Activated naive CD8-positive, alpha-beta T cell (primary cell): ENCODE measurements at regions not wholly inside any gene's neighbourhood (a gene's known extent, or its start where the extent isn't known, plus 50 kb on each side); places are given as distances from the start of the nearest gene placed in this dataset.
"Not testable (repeated sequence)": the region's sequence is repeated elsewhere in the genome, so short reads cannot be mapped to it uniquely, and the experiment has no call there.

Source experiments
- H3K27ac Mint-ChIP-seq: one replicate; pipeline ENCODE4 v1.8.0; 2021; ENCODE audit warnings: mixed read lengths
- H3K27me3 Mint-ChIP-seq: one replicate; pipeline ENCODE4 v1.8.0; 2021; ENCODE audit warnings: mixed read lengths
- H3K36me3 Mint-ChIP-seq: one replicate; pipeline ENCODE4 v1.8.0; 2021; ENCODE audit warnings: mixed read lengths
- H3K4me1 Mint-ChIP-seq: one replicate; pipeline ENCODE4 v1.8.0; 2021; ENCODE audit warnings: low read depth, mixed read lengths
- H3K4me3 Mint-ChIP-seq: one replicate; pipeline ENCODE4 v1.8.0; 2021; ENCODE audit warnings: mild to moderate bottlenecking, mixed read lengths
- H3K9me3 Mint-ChIP-seq: one replicate; pipeline ENCODE4 v1.8.0; 2021; ENCODE audit warnings: low read depth, mixed read lengths

DNA sequence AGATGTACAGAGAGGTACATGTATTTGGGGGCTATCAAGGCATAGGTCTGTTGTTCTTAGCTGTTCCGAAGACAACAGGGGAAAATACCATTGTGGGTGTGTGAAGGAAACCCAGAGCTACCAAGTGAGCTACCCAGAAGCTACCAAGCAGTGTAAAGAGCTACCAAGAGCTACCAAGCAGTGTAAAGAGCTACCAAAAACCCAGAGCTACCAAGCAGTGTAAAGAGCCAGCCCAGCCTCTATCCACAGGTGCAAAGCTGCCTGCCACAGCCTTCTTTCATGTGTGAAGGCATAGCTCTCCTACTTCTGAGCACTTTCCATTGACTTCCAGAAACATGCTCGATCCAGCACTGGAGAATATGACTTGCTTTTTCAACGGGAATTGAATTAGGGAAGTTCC lies 145.7 kb downstream of the AKAP11 start:
- Mint-ChIP-seq H3K27ac (peak overlapping the region; percentile 50), H3K9me3 (no peaks in the 10 kb centered on the region), H3K27me3 (no peaks in the 10 kb centered on the region), H3K36me3 (peaks cover 7% of the 10 kb centered on the region), H3K4me3 (no peak overlapping the region), H3K4me1 (peaks cover 39% of the 10 kb centered on the region)

DNA sequence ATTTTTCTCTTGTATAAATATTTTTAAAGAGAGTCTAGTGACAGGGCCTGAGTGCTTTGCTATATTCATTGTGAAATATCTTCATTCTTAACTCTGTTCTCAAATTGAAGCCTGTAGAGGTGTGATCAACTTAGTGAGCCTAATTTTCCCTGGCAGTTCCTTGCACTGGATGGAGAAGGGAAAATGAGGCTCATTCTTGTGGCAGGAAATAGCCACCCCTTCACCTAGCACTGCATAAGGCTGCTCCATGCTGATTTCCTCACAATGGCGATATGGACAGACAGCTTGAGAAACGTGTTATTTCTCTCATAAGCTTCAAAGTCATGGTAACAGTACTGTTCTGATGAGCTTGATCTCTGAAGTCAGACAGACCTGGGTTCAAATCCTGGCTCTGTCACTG lies 146.2 kb downstream of the AKAP11 start:
- Mint-ChIP-seq H3K27me3 (no peaks in the 10 kb centered on the region), H3K27ac (peak overlapping the region; percentile 47), H3K9me3 (no peaks in the 10 kb centered on the region), H3K36me3 (peaks cover 7% of the 10 kb centered on the region), H3K4me3 (no peak overlapping the region), H3K4me1 (peaks cover 35% of the 10 kb centered on the region)

DNA sequence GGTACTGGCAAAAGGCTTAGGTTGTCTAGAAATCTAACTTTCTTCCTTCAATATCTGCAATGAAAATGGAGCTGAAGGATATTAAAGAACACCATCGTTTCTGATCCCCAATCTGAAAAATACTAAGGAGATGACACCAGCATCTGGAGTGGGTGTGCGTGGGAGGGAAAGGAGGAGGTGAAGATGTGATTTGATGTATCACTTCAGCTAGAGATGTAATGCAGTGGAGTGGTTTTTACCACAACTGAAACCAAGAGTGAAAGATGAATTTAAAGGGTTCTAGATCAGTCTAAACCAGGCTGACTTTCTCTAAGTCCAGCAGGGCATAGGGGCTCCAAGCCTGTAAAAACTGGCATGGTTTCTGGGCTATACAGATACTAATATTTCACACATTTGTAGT lies 148.4 kb downstream of the AKAP11 start:
- Mint-ChIP-seq H3K4me3 (no peak overlapping the region), H3K9me3 (peaks cover 4% of the 10 kb centered on the region), H3K27me3 (no peaks in the 10 kb centered on the region), H3K27ac (peak overlapping the region; percentile 37), H3K36me3 (peaks cover 8% of the 10 kb centered on the region), H3K4me1 (peaks cover 34% of the 10 kb centered on the region)

DNA sequence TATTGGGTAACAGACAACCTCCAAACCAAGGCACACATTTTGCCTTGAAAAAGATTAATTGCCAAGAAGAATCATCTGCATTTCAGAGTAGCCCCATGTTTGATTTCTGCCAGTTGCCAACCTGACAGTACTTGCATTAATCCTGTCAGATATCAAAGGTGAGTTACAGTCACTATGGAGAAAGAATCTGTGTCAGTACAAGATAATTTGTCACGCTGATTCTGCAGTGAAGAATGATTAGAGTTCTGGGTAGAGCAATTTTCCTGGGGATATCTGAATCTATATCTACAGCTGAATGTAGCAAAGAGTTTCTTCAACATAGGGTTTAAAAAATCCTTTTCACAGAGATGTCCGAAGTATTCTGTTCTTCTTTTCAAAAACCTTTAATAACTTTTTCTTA lies 150.7 kb downstream of the AKAP11 start:
- Mint-ChIP-seq H3K27ac (no peak overlapping the region), H3K9me3 (peaks cover 4% of the 10 kb centered on the region), H3K4me1 (peaks cover 32% of the 10 kb centered on the region), H3K27me3 (no peaks in the 10 kb centered on the region), H3K4me3 (no peak overlapping the region), H3K36me3 (peaks cover 8% of the 10 kb centered on the region)

DNA sequence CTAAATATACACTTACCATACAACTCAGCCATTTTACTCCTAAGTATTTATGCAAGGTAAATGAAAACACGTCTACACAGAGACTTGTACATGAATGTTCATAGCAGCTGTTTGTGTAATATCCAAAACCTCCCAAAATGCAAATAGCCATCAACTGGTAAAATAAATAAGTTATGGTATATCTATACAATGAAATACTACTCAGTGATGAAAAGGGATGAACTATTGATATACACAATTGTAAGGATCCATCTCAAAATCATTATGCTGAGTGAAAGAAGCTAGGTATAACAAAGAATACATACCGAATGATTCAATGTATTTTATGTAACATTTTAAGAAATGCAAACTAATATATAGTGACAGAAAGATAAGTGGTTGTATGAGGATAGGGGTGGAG lies 149.8 kb upstream of the TNFSF11 start:
- no peak overlapping the region for H3K4me3 Mint-ChIP-seq

DNA sequence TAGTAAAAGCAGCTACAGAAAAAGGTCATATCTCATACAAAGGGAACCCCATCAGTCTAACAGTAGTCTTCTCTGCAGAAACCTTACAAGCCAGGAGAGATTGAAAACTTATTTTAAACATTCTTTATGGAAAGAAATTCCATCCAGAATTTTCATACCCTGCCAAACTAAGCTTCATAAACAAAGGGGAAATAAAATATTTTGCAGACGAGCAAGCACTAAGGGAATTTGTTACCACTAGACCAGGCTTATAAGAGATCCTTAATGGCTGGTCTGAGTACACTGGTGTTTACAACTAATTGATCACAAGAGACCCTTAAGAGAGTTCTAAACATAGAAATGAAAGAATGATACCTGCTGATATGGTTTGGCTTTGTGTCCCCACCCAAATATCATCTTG lies 128.6 kb upstream of the TNFSF11 start:
- Mint-ChIP-seq H3K4me1 (peaks cover 2% of the 10 kb centered on the region), H3K9me3 (peaks cover 23% of the 10 kb centered on the region), H3K4me3 (no peak overlapping the region), H3K27me3 (no peaks in the 10 kb centered on the region), H3K27ac (no peak overlapping the region), H3K36me3 (peaks cover 31% of the 10 kb centered on the region)

More for the DNA sequence above, 149.8 kb upstream of the TNFSF11 start:
- Mint-ChIP-seq H3K27ac (no peak overlapping the region), H3K27me3 (no peaks in the 10 kb centered on the region), H3K4me1 (peaks cover 21% of the 10 kb centered on the region), H3K9me3 (peaks cover 4% of the 10 kb centered on the region), H3K36me3 (peaks cover 8% of the 10 kb centered on the region)

DNA sequence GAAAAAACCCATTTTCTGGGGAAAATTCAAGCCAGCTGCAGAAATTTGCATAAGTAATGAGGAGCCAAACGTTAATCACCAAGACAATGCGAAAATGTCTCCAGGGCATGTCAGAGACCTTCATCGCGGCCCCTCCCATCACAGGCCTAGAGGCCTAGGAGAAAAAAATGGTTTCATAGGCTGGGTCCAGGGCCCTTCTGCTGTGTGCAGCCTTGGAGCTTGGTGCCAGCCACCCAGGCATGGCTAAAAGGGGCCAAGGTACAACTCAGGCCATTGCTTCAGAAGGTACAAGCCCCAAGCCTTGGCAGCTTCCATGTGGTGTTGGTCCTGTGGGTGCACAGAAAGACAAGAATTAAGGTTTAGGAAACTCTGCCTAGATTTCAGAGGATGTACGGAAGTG lies 127.4 kb upstream of the TNFSF11 start:
- Mint-ChIP-seq H3K36me3 (peaks cover 29% of the 10 kb centered on the region), H3K9me3 (peaks cover 23% of the 10 kb centered on the region)
- H3K4me3 Mint-ChIP-seq, H3K27me3 Mint-ChIP-seq, H3K27ac Mint-ChIP-seq, H3K4me1 Mint-ChIP-seq: not testable (repeated sequence)

DNA sequence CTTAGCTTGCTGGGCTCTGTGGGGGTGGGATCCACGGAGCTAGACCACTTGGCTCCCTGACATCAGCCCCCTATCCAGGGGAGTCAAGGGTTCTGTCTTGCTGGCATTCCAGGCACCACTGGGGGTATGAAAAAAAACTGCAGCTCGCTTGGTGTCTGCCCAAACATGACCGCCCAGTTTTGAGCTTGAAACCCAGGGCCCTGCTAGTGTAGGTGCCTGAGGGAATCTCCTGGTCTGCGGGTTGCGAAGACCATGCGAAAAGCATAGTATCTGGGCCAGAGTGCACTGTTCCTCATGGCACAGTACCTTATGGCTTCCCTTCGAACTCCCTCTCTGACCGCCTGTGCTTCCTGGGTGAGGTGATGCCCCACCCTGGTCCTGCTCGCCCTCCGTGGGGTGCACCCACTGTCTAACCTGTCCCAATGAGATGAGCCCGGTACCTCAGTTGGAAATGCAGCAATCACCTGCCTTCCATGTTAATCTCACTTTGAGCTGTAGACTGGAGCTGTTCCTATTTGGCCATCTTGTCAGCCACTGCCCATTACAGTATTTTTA lies 120.8 kb upstream of the TNFSF11 start:
- no peak overlapping the region for H3K27ac Mint-ChIP-seq
- peaks cover 4% of the 10 kb centered on the region for H3K4me1 Mint-ChIP-seq
- no peak overlapping the region for H3K4me3 Mint-ChIP-seq
- no peaks in the 10 kb centered on the region for H3K9me3 Mint-ChIP-seq
- peaks cover 9% of the 10 kb centered on the region for H3K36me3 Mint-ChIP-seq
- H3K27me3 Mint-ChIP-seq, result no peaks in the 10 kb centered on the region

DNA sequence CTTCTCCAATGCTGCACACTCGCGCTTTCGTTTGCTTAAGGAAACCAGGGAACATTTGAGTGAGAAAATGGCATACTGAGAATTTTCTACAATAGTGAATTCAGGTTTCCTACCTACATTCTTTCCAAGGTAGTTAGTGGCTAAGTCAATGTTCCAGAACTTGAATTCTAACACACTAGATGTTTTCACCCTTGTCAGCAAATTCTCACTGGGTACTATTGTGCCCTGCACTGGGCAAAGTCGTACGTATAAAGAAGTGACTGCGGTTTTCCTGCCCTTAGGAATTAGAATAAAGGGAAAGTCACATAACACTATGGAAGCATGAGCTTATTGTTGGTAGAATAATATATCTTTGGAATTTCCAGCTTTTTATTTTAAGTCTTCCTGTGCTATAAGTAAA lies 119.2 kb upstream of the TNFSF11 start:
- H3K4me3 Mint-ChIP-seq, result no peak overlapping the region
- peaks cover 6% of the 10 kb centered on the region for H3K36me3 Mint-ChIP-seq
- no peak overlapping the region for H3K27ac Mint-ChIP-seq
- H3K9me3 Mint-ChIP-seq, result no peaks in the 10 kb centered on the region
- peaks cover 5% of the 10 kb centered on the region for H3K4me1 Mint-ChIP-seq
- H3K27me3 Mint-ChIP-seq, result no peaks in the 10 kb centered on the region

DNA sequence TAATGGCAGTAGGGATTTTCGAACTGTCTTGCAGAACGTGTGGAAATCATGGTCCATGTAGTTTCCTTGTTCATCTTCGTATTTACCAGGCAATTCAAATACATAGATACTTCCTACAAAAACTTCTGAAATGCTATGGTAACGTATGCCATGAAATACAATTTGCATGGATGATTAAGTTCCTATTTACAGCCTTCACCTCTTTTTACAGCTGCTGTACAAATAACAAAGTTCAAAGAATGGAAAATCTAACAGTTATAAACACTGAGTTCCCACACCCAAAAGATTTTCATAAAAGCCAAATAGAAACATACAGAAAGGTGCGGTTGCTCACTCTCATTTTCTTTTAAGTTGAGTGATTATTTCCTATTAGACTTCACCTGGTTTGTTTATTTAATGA lies 115.8 kb upstream of the TNFSF11 start:
- Mint-ChIP-seq H3K27me3 (no peaks in the 10 kb centered on the region), H3K4me1 (peaks cover 3% of the 10 kb centered on the region), H3K36me3 (peaks cover 18% of the 10 kb centered on the region), H3K27ac (no peak overlapping the region), H3K9me3 (peaks cover 7% of the 10 kb centered on the region), H3K4me3 (no peak overlapping the region)

DNA sequence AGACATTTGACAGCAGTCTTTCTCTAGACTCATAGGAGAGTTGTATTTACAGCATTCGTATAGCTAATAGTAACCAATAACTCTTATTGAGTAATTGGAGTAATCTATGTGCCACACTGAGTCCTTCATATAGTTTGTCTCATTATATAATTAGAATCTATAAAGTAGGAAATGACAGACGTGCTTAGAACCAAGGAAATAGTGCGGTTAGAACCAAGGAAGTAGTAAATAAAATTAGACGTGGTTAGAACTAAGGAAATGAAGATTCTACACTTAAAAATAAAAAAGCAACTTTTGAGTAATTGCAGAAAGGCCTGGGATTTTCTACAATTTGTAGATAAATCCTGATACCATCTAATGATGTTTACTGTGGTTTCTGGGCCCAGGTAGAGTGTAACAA lies 107.8 kb upstream of the TNFSF11 start:
- peak overlapping the region; percentile 27 for H3K4me3 Mint-ChIP-seq
- H3K36me3 Mint-ChIP-seq, result peaks cover 26% of the 10 kb centered on the region
- no peaks in the 10 kb centered on the region for H3K27me3 Mint-ChIP-seq
- peak overlapping the region; percentile 43 for H3K27ac Mint-ChIP-seq
- H3K4me1 Mint-ChIP-seq, result peaks cover 26% of the 10 kb centered on the region
- peaks cover 15% of the 10 kb centered on the region for H3K9me3 Mint-ChIP-seq

DNA sequence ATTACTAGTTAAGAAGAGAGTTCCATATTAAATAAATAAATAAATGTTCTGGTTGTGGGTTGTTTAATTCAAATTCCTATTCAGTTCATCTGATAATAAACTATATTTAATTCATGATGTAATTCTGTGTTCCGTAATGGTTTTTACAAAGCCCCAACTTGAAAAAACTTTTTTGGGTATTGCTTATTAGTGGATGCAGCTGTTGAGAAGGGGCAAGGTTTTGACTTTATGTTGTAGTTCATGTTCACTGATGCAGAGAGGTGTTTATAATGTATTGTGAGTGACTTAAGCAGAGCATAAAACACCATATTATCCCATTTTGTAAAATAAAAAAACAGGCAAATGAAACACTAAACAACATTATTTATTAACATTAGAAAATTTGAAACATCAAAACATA lies 107.3 kb upstream of the TNFSF11 start:
- Mint-ChIP-seq H3K9me3 (peaks cover 15% of the 10 kb centered on the region), H3K4me3 (no peak overlapping the region), H3K27ac (no peak overlapping the region), H3K27me3 (no peaks in the 10 kb centered on the region), H3K4me1 (peaks cover 26% of the 10 kb centered on the region), H3K36me3 (peaks cover 23% of the 10 kb centered on the region)

DNA sequence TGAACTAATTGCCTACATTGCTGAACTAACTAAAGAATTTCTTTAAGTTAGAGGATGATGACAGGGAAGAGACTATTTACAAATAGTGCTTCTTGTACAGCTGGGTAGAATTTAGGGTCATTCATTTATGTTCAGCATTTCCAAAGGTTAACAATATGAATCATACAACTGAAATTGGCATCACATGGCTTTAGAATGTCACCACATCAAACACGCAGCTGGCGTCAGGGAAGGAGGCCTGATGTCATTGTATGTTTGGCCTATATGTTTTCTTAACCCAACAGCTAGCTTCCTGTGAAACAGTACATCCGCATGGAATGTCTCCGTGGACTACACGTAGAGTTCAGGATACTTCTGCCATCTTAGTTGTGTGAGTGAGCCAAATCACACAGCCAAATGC lies 99.0 kb upstream of the TNFSF11 start:
- H3K27ac Mint-ChIP-seq, result peak overlapping the region; percentile 89
- no peaks in the 10 kb centered on the region for H3K9me3 Mint-ChIP-seq
- peak overlapping the region; percentile 2 for H3K4me3 Mint-ChIP-seq
- H3K36me3 Mint-ChIP-seq, result peaks cover 7% of the 10 kb centered on the region
- H3K27me3 Mint-ChIP-seq, result no peaks in the 10 kb centered on the region
- peaks cover 19% of the 10 kb centered on the region for H3K4me1 Mint-ChIP-seq

DNA sequence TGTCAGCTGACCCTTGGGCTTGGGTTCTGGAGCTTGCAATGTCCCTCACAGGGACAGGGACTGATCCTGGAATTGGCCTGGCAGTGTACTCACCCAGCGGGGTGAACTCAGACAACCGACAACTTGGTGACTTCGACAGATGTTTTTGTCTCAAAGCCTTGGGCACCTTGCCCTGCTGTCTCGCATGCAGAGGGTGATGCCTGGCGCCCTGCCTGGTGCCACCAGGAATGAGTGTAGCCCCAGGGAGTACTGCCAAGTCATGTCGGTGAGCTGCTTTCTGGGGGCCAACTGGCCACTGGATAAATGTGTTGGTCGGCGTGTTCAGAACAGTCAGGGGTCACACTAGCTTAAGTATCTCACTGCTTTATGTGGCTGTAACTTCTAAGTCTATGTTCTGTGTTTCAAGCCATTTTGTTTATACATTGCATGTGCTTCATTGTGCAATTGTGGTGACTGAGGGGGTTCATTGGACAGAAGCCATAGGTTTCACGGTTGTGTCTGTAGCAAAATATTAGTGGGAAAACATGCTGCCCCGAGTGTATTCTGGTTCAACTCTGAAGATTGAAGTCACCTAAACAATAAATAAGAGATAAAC lies 96.3 kb upstream of the TNFSF11 start:
- no peaks in the 10 kb centered on the region for H3K9me3 Mint-ChIP-seq
- H3K27me3 Mint-ChIP-seq, result no peaks in the 10 kb centered on the region
- peaks cover 7% of the 10 kb centered on the region for H3K36me3 Mint-ChIP-seq
- H3K4me3 Mint-ChIP-seq, result no peak overlapping the region
- peaks cover 19% of the 10 kb centered on the region for H3K4me1 Mint-ChIP-seq
- H3K27ac Mint-ChIP-seq, result no peak overlapping the region

DNA sequence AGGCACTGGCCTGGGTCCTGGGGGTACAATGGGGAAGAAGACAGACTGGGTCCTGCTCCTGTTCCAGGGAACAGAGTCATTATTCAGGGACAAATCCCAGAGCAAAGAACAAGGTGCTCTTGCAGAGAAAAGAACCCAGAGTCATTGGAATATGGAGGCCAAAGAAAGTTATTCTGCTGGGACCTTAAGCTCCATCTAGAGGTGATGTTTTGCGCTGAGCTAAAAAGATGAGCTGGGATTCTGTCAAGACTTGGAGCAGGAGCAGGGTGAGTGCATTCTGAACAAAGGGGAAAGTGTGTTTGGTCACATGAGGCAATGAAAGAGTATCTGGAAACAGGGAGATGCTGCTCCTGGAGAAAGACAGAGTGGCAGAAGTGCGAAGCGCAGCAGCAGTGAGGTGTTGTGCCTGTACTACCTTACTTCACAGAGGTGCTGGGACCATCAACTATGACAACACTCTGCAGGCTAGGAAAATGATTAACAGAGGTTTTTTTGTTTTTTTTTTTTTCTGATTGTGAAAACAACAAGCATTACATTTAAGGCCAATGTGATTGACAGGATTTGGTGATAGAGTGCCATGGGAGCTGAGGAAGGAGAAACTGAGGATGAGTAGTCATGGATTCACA lies 95.3 kb upstream of the TNFSF11 start:
- Mint-ChIP-seq H3K27ac (peak overlapping the region; percentile 58), H3K9me3 (no peaks in the 10 kb centered on the region), H3K4me1 (peaks cover 19% of the 10 kb centered on the region), H3K4me3 (no peak overlapping the region), H3K36me3 (peaks cover 7% of the 10 kb centered on the region), H3K27me3 (no peaks in the 10 kb centered on the region)

DNA sequence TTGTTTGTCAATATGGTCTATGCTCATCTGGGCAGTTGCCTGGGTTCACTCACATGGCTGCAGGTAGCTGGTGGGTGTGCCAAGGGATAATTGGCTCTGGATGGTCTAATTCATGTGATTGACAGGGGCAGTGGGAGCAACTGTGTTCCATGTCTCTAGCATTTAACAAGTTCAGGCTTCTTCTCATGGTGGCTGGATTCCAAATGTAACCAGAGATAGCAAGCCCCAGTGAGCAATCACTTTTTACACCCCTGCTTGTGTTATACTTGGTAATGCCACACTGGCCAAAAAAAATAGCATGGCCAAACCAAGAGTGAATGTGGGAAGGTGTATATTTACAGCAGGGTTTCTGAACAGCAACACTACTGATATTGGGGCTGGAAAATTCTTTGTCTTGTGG lies 89.6 kb upstream of the TNFSF11 start:
- no peak overlapping the region for H3K27ac Mint-ChIP-seq
- no peak overlapping the region for H3K4me3 Mint-ChIP-seq
- peaks cover 3% of the 10 kb centered on the region for H3K36me3 Mint-ChIP-seq

More for the DNA sequence above, 89.6 kb upstream of the TNFSF11 start:
- no peaks in the 10 kb centered on the region for H3K27me3 Mint-ChIP-seq
- H3K9me3 Mint-ChIP-seq, result peaks cover 3% of the 10 kb centered on the region
- H3K4me1 Mint-ChIP-seq, result peaks cover 5% of the 10 kb centered on the region
